OCI-LY7 (cell line): ENCODE measurements at regions not wholly inside any gene's neighbourhood (a gene's known extent, or its start where the extent isn't known, plus 50 kb on each side); places are given as distances from the start of the nearest gene placed in this dataset.

Experiments
- BruUV-seq: library from RNA; stranded (reverse); fragments of 400-500 nt; replicated peaks from 2 replicates; lab custom pipeline; 2021; lab: Mats Ljungman, UMichigan
- CTCF ChIA-PET: fragments of 300-600 bp; sonication (Branson Sonifier 250); formaldehyde crosslinking; loops from one replicate; lab custom pipeline; 2022; ENCODE audit warnings: antibody characterized with exemption; ENCODE audit not compliant: unreplicated experiment; lab: Charles Lee
- POLR2A ChIA-PET: fragments of 300-600 bp; sonication (Branson Sonifier 250); formaldehyde crosslinking; loops from one replicate; lab custom pipeline; 2022; ENCODE audit warnings: antibody characterized with exemption; lab: Charles Lee
- DNase-seq: peaks from one replicate; pipeline ENCODE4 v3.0.0-alpha.2; 2015; ENCODE audit warnings: low spot score
- H2AFZ ChIP-seq: fragments of 200-600 bp; sonication (generic), shearing (Covaris generic); 2 replicates; pipeline ENCODE4 v1.6.1; 2014; ENCODE audit warnings: mild to moderate bottlenecking, antibody characterized with exemption, low read length, moderate library complexity
- H3K27ac ChIP-seq: fragments of 200-600 bp; sonication (generic); 2 replicates; pipeline ENCODE4 v1.5.1; 2014; ENCODE audit warnings: mixed run types, low read depth, mild to moderate bottlenecking, moderate library complexity, low read length, inconsistent platforms; ENCODE audit not compliant: poor library complexity, severe bottlenecking
- H3K36me3 ChIP-seq: fragments of 200-600 bp; sonication (generic); 2 replicates; pipeline ENCODE4 v1.6.1; 2014; ENCODE audit warnings: mild to moderate bottlenecking, antibody characterized with exemption, low read length, moderate library complexity, mixed read lengths; ENCODE audit not compliant: insufficient read depth
- H3K4me1 ChIP-seq: fragments of 200-600 bp; sonication (generic); 2 replicates; pipeline ENCODE4 v1.5.1; 2014; ENCODE audit warnings: mild to moderate bottlenecking, low read length; ENCODE audit not compliant: insufficient read depth, poor library complexity, severe bottlenecking
- H3K4me2 ChIP-seq: fragments of 200-600 bp; sonication (generic); 2 replicates; pipeline ENCODE4 v1.6.1; 2014; ENCODE audit warnings: mild to moderate bottlenecking, low read length
- H3K4me3 ChIP-seq: fragments of 200-600 bp; sonication (generic); 2 replicates; pipeline ENCODE4 v1.5.1; 2014; ENCODE audit warnings: mild to moderate bottlenecking, low read depth, low read length; ENCODE audit not compliant: poor library complexity, severe bottlenecking
- H3K79me2 ChIP-seq: fragments of 200-600 bp; sonication (generic); 2 replicates; pipeline ENCODE4 v1.6.1; 2016; ENCODE audit warnings: low read depth, mild to moderate bottlenecking, low read length, moderate library complexity, mixed read lengths; ENCODE audit not compliant: insufficient read depth
- H3K9me2 ChIP-seq: fragments of 200-600 bp; sonication (generic); 2 replicates; pipeline ENCODE4 v1.6.1; 2016; ENCODE audit warnings: mild to moderate bottlenecking, low read length, mixed read lengths; ENCODE audit not compliant: insufficient read depth
- H3K9me3 ChIP-seq: fragments of 200-600 bp; sonication (generic); 2 replicates; pipeline ENCODE4 v1.6.1; 2014; ENCODE audit warnings: mild to moderate bottlenecking, mixed run types, low read length, mixed read lengths
- H4K20me1 ChIP-seq: fragments of 200-600 bp; sonication (generic); 2 replicates; pipeline ENCODE4 v1.6.1; 2014; ENCODE audit warnings: mild to moderate bottlenecking, antibody characterized with exemption, low read length, moderate library complexity, mixed read lengths; ENCODE audit not compliant: insufficient read depth
- CTCF ChIP-seq: fragments of 200-600 bp; sonication (generic); conservative IDR thresholded peaks from 2 replicates; pipeline ENCODE4 v1.5.1; 2014; ENCODE audit warnings: mild to moderate bottlenecking, antibody characterized with exemption, low read length, moderate library complexity, mixed read lengths
- EZH2phosphoT487 ChIP-seq: fragments of 200-600 bp; sonication (generic); IDR thresholded peaks from 2 replicates; pipeline ENCODE4 v1.6.1; 2018; ENCODE audit warnings: low read depth, borderline replicate concordance, mild to moderate bottlenecking, mixed run types, antibody characterized with exemption, low read length, moderate library complexity, mixed read lengths
- intact Hi-C: fragments of 100-400 bp; cut with micrococcal nuclease; formaldehyde crosslinking; loops from one replicate; pipeline ENCODE4 v1.10.0; 2022; ENCODE audit not compliant: unreplicated experiment

- no peaks in the 10 kb centered on the region for H3K79me2 ChIP-seq
- no TSS peak for BruUV-seq
- H3K36me3 ChIP-seq: no peaks in the 10 kb centered on the region
- H3K9me2 ChIP-seq: no peaks in the 10 kb centered on the region
- no peak overlapping the region for H3K4me3 ChIP-seq
- POLR2A ChIA-PET: interaction anchor here (0.6 to 0.8 kb wide), 2 partner anchors 12 to 79 kb away, joined by 3 to 4 read pairs; no protein-coding TSS in a partner anchor
- DNase-seq: no peak
- intact Hi-C loops: no loop called here
- no peak overlapping the region for H3K27ac ChIP-seq
- no peaks in the 10 kb centered on the region for H4K20me1 ChIP-seq
- no peak for TF ChIP-seq EZH2phosphoT487
- no peak for TF ChIP-seq CTCF
- CTCF ChIA-PET: no interaction called here
- H3K9me3 ChIP-seq: no peaks in the 10 kb centered on the region
- no peaks in the 10 kb centered on the region for H3K4me1 ChIP-seq
- H3K4me2 ChIP-seq: no peak overlapping the region
- H2AFZ ChIP-seq: no peak overlapping the region
Observed at GRCh38 chr1:98179151-98179773, 258.4 kb upstream of the DPYD start.

GRCh38 chr1:98177751-98178150, 256.9 kb upstream of the DPYD start:
- intact Hi-C loops: no loop called here
- no TSS peak for BruUV-seq
- Histone ChIP-seq H3K9me2 (no peaks in the 10 kb centered on the region; the same call in 1 of the 2 replicates), H4K20me1 (no peaks in the 10 kb centered on the region), H3K4me3 (no peak overlapping the region), H3K36me3 (no peaks in the 10 kb centered on the region), H3K4me1 (no peaks in the 10 kb centered on the region), H3K9me3 (no peaks in the 10 kb centered on the region), H2AFZ (no peak overlapping the region), H3K4me2 (no peak overlapping the region), H3K79me2 (no peaks in the 10 kb centered on the region), H3K27ac (no peak overlapping the region)
- no peak for TF ChIP-seq CTCF
- TF ChIP-seq EZH2phosphoT487: no peak
- DNase-seq: no peak
- ChIA-PET CTCF (no interaction called here), POLR2A (interaction anchor here (0.6 kb wide), 2 partner anchors 128 to 1406 kb away, joined by 3 read pairs; no protein-coding TSS in a partner anchor)

GRCh38 chr1:98176936-98177335, 256.1 kb upstream of the DPYD start:
- ChIA-PET POLR2A (interaction anchor here (0.6 kb wide), 1 partner anchor 127 kb away, joined by 3 read pairs; no protein-coding TSS in a partner anchor), CTCF (no interaction called here)
- Histone ChIP-seq H3K4me1 (no peaks in the 10 kb centered on the region), H3K4me3 (no peak overlapping the region), H3K27ac (no peak overlapping the region), H4K20me1 (no peaks in the 10 kb centered on the region), H2AFZ (no peak overlapping the region), H3K79me2 (no peaks in the 10 kb centered on the region), H3K36me3 (no peaks in the 10 kb centered on the region), H3K9me3 (no peaks in the 10 kb centered on the region), H3K9me2 (no peaks in the 10 kb centered on the region; the same call in 1 of the 2 replicates), H3K4me2 (no peak overlapping the region)
- TF ChIP-seq EZH2phosphoT487: no peak
- no peak for TF ChIP-seq CTCF
- no TSS peak for BruUV-seq
- intact Hi-C loops: no loop called here
- no peak for DNase-seq
